Upper lobe of right lung (tissue), 1 donor: ENCODE measurements at regions not wholly inside any gene's neighbourhood (a gene's known extent, or its start where the extent isn't known, plus 50 kb on each side); places are given as distances from the start of the nearest gene placed in this dataset.

Source experiments
- ATAC-seq: fragments of 200-7000 bp; cut with Tn5 transposase; one replicate; pipeline ENCODE4 v1.9.1; 2020; ENCODE audit warnings: mild to moderate bottlenecking, moderate library complexity
- DNase-seq: peaks from one replicate; pipeline ENCODE4 v3.0.0-alpha.2; 2020
- H3K27ac ChIP-seq: fragments of 200-600 bp; one replicate; pipeline ENCODE4 v1.8.0; 2022
- H3K27me3 ChIP-seq: fragments of 200-600 bp; one replicate; pipeline ENCODE4 v1.8.0; 2022; ENCODE audit warnings: mild to moderate bottlenecking
- H3K36me3 ChIP-seq: fragments of 200-600 bp; one replicate; pipeline ENCODE4 v1.8.0; 2022
- H3K4me1 ChIP-seq: fragments of 200-600 bp; one replicate; pipeline ENCODE4 v1.8.0; 2022
- H3K4me3 ChIP-seq: fragments of 200-600 bp; one replicate; pipeline ENCODE4 v1.8.0; 2022; ENCODE audit warnings: mild to moderate bottlenecking
- H3K9me3 ChIP-seq: fragments of 200-600 bp; one replicate; pipeline ENCODE4 v1.8.0; 2022
- intact Hi-C: fragments of 100-400 bp; cut with DNase I; formaldehyde crosslinking; loops from one replicate; pipeline ENCODE4 v1.11.0; 2022
- TF ChIP-seq, protein P1 (sequence below): fragments of 200-600 bp; IDR thresholded peaks from one replicate; pipeline ENCODE4 v1.8.0; 2022; ENCODE audit warnings: antibody characterized with exemption
- donor health status: DM: no; HTN: yes; CAD: no; lungs with severe emphysema.

DNA sequence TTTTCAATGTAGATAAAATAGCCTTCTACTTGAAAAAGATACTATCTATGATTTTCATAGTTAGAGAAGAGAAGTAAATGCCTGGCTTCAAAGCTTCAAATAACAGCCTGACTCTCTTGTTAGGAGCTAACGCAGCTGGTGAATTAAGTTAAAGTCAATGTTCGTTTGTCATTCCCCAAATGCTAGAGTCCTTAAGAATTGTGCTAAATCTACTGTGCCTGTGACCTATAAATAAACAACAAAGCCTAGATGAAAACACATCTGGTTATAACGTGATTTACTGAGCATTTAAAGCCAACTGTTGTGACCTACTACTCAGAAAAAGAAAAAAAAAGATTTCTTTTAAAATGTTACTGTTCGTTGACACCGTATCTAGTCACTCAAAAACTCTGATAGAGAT is 134.7 kb downstream of the POLR1F start:
- Histone ChIP-seq H3K4me1 (no peaks in the 10 kb centered on the region), H3K36me3 (no peaks in the 10 kb centered on the region), H3K4me3 (no peak overlapping the region), H3K9me3 (no peaks in the 10 kb centered on the region), H3K27me3 (no peaks in the 10 kb centered on the region), H3K27ac (no peak overlapping the region)
- DNase-seq: no peak
- intact Hi-C loops: no loop called here
- TF ChIP-seq, protein P1, sequence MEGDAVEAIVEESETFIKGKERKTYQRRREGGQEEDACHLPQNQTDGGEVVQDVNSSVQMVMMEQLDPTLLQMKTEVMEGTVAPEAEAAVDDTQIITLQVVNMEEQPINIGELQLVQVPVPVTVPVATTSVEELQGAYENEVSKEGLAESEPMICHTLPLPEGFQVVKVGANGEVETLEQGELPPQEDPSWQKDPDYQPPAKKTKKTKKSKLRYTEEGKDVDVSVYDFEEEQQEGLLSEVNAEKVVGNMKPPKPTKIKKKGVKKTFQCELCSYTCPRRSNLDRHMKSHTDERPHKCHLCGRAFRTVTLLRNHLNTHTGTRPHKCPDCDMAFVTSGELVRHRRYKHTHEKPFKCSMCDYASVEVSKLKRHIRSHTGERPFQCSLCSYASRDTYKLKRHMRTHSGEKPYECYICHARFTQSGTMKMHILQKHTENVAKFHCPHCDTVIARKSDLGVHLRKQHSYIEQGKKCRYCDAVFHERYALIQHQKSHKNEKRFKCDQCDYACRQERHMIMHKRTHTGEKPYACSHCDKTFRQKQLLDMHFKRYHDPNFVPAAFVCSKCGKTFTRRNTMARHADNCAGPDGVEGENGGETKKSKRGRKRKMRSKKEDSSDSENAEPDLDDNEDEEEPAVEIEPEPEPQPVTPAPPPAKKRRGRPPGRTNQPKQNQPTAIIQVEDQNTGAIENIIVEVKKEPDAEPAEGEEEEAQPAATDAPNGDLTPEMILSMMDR: no peak
- ATAC-seq: no peak

DNA sequence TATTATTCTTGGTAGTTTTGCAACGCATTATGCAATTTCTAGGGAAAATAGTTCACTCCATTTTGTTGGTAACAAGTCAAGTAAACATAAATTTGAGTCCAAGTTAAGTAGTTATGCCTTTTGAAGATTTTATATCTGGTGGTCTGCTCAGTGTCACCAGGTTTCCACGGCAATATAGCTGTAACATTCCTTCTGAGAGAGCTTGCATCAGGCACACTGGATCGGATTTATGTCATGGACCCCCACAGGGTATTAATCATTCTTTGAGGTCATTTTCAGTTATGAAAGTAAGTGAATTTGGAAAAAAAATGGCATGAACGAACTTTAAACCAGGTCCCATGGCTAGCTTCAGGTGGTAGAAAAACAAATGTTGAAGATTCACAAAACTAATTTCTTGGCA is 136.3 kb downstream of the POLR1F start:
- intact Hi-C loops: no loop called here
- H3K4me1 ChIP-seq: no peaks in the 10 kb centered on the region
- no peak overlapping the region for H3K27ac ChIP-seq
- no peaks in the 10 kb centered on the region for H3K36me3 ChIP-seq
- H3K9me3 ChIP-seq: no peaks in the 10 kb centered on the region
- ATAC-seq (no peak), DNase-seq (no peak)
- no peak overlapping the region for H3K4me3 ChIP-seq
- TF ChIP-seq, protein P1: no peak
- no peaks in the 10 kb centered on the region for H3K27me3 ChIP-seq

DNA sequence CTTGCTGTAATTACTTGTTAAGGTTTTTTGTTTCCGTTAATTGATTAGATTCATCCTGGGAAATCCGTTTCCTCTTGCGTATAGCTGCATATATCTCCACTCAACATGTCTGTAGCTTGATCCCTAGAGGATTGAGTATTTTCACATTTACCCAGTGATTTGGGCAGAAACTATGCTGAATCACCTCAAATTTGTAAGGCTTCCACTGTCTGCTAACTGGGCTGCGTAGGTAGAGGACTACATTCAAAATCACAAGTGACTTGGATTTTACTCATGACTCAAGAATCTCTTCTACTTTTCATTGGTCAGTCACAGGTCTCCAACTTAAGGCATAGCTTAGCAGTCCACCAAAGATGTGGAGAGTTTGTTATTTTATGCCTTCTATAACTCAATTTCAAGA is 141.8 kb downstream of the POLR1F start:
- ATAC-seq: no peak
- DNase-seq: no peak
- no peak overlapping the region for H3K4me3 ChIP-seq
- no peaks in the 10 kb centered on the region for H3K27me3 ChIP-seq
- TF ChIP-seq, protein P1: no peak
- intact Hi-C loops: no loop called here
- H3K36me3 ChIP-seq: no peaks in the 10 kb centered on the region
- H3K27ac ChIP-seq: no peak overlapping the region
- no peaks in the 10 kb centered on the region for H3K4me1 ChIP-seq
- H3K9me3 ChIP-seq: no peaks in the 10 kb centered on the region

DNA sequence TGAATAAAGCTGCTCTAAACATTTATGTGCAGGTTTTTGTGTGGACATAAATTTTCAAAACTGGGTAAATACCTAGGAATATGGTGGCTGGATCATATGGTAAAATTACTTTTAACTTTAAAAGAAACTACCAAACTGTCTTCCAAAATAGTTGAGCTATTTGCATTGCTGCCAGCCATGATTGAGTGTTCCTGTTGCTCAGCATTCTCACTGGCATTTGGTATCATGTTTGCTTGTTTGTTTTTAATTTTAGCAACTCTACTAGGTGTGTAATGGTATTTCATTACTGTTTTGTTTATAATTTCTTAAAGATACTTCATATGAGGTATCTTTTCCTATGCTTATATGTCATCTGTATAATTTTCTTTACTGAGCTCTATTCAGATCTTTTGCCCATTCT is 143.2 kb downstream of the POLR1F start:
- Histone ChIP-seq H3K27me3 (no peaks in the 10 kb centered on the region), H3K9me3 (no peaks in the 10 kb centered on the region), H3K27ac (no peak overlapping the region), H3K4me3 (no peak overlapping the region), H3K4me1 (no peaks in the 10 kb centered on the region), H3K36me3 (no peaks in the 10 kb centered on the region)
- ATAC-seq (no peak), DNase-seq (no peak)
- intact Hi-C loops: no loop called here
- TF ChIP-seq, protein P1: no peak

DNA sequence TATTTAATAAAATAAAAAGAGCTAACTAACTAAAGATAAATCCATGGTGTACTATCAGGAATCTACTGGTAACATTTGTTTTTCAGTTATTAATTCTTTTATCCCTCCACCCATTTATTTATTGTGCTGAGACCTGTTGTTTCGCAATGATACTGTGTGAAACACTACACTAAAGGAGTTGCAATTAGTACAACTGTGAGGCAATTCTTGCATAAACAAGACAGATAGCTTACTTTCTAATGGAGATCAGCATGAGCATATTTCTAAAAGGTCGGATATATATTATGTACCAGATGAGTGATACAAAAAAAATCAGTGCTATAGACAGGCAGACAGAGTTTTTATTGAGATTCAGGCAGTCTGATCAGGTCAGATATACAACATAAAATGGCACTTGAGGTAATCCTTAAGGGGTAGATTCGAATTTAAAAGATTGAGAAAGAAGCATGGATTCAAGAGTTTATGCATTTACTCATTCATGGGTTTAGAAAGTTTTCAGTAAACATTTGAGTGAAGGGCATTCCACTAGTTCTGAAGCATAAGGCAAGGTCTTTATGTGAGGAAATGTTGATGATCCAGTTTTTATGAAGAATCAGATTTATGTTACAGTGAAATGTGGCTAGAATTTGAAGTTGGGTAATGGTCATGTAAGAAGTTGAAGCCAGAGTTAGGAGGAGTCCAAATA is 147.6 kb downstream of the POLR1F start:
- no peaks in the 10 kb centered on the region for H3K27me3 ChIP-seq
- no peaks in the 10 kb centered on the region for H3K9me3 ChIP-seq
- intact Hi-C loops: no loop called here
- no peak for DNase-seq
- no peak for ATAC-seq
- H3K36me3 ChIP-seq: no peaks in the 10 kb centered on the region
- no peak overlapping the region for H3K27ac ChIP-seq
- H3K4me3 ChIP-seq: no peak overlapping the region
- TF ChIP-seq, protein P1: no peak
- H3K4me1 ChIP-seq: no peaks in the 10 kb centered on the region
